ENCODE measurements at regions not wholly inside any gene's neighbourhood (a gene's known extent, or its start where the extent isn't known, plus 50 kb on each side); places are given as distances from the start of the nearest gene placed in this dataset.

GRCh38 chr4:3856604-3857204 is 90.5 kb downstream of the ADRA2C start:
- no peaks in the 10 kb centered on the region for H3K36me3 ChIP-seq (replicated peaks in 1 of 2)
- intact Hi-C loops (cut with DNase I): no loop called here
- peaks cover 32% of the 10 kb centered on the region for H3K27me3 ChIP-seq
- no peak for TF ChIP-seq POLR2A (IDR thresholded peaks at IDR 0.05)
- no peak for TF ChIP-seq CTCF (IDR thresholded peaks at IDR 0.05)
- WGBS, 4 donors: 42 to 73% (median 55%) methylated on average over 5 to 8 of the region's 8 CpGs
- H3K4me1 ChIP-seq (replicated peaks in 1 of 2): no peaks in the 10 kb centered on the region
- no peak overlapping the region for H3K4me3 ChIP-seq
- DNase-seq: no peak
- H3K27ac ChIP-seq: no peak overlapping the region
- H3K9me3 ChIP-seq (replicated peaks in 1 of 3): no peaks in the 10 kb centered on the region

- WGBS, 4 donors: 54 to 62% (median 56%) methylated on average over 9 of the region's 9 CpGs
- Histone ChIP-seq H3K36me3 (replicated peaks in 1 of 2) (no peaks in the 10 kb centered on the region), H3K27ac (no peak overlapping the region), H3K9me3 (replicated peaks in 1 of 3) (no peaks in the 10 kb centered on the region), H3K4me1 (replicated peaks in 1 of 2) (no peaks in the 10 kb centered on the region), H3K4me3 (no peak overlapping the region), H3K27me3 (peaks cover 38% of the 10 kb centered on the region)
- TF ChIP-seq POLR2A (IDR thresholded peaks at IDR 0.05): no peak
- no peak for TF ChIP-seq CTCF (IDR thresholded peaks at IDR 0.05)
- DNase-seq: no peak
- intact Hi-C loops (cut with DNase I): no loop called here
Measured at GRCh38 chr4:3857269-3857926, 91.2 kb downstream of the ADRA2C start.

- intact Hi-C loops (cut with DNase I): no loop called here
- no peaks in the 10 kb centered on the region for H3K4me1 ChIP-seq (replicated peaks in 1 of 2)
- peaks cover 41% of the 10 kb centered on the region for H3K27me3 ChIP-seq
- no peak overlapping the region for H3K4me3 ChIP-seq
- TF ChIP-seq POLR2A (IDR thresholded peaks at IDR 0.05): no peak
- no peak for TF ChIP-seq CTCF (IDR thresholded peaks at IDR 0.05)
- no peaks in the 10 kb centered on the region for H3K36me3 ChIP-seq (replicated peaks in 1 of 2)
- no peak overlapping the region for H3K27ac ChIP-seq
- WGBS, 4 donors: 50 to 69% (median 60%) methylated on average over 1 to 6 of the region's 6 CpGs
- H3K9me3 ChIP-seq (replicated peaks in 1 of 3): no peaks in the 10 kb centered on the region
- DNase-seq: no peak
Measured at GRCh38 chr4:3858046-3858730, 92.0 kb downstream of the ADRA2C start.

- Histone ChIP-seq H3K27ac (no peak overlapping the region), H3K27me3 (peaks cover 41% of the 10 kb centered on the region), H3K9me3 (replicated peaks in 1 of 3) (no peaks in the 10 kb centered on the region), H3K4me3 (no peak overlapping the region), H3K4me1 (replicated peaks in 1 of 2) (no peaks in the 10 kb centered on the region), H3K36me3 (replicated peaks in 1 of 2) (no peaks in the 10 kb centered on the region)
- intact Hi-C loops (cut with DNase I): no loop called here
- WGBS, 4 donors: 60 to 76% (median 74%) methylated on average over 5 to 9 of the region's 9 CpGs
- DNase-seq: no peak
- no peak for TF ChIP-seq CTCF (IDR thresholded peaks at IDR 0.05)
- TF ChIP-seq POLR2A (IDR thresholded peaks at IDR 0.05): no peak
Measured at GRCh38 chr4:3858765-3859388, 92.7 kb downstream of the ADRA2C start.
